ENCODE measurements at regions not wholly inside any gene's neighbourhood (a gene's known extent, or its start where the extent isn't known, plus 50 kb on each side); places are given as distances from the start of the nearest gene placed in this dataset.

GRCh38 chr7:81883801-81884393 is 114.0 kb upstream of the HGF start:
- Histone ChIP-seq H3K36me3 (ENCODE audit: low read length) (no peaks in the 10 kb centered on the region), H3K27me3 (ENCODE audit: low read length) (no peaks in the 10 kb centered on the region), H4K20me1 (ENCODE audit: low read depth, low read length) (no peaks in the 10 kb centered on the region), H3K9me2 (replicated peaks; ENCODE audit: insufficient read depth, low read length) (no peaks in the 10 kb centered on the region), H3K9ac (ENCODE audit: low read length) (no peak overlapping the region), H3K27ac (ENCODE audit: low read depth, low read length) (no peak overlapping the region), H3K4me3 (ENCODE audit: insufficient read depth, low read length, poor library complexity, severe bottlenecking) (no peak overlapping the region), H3K4me2 (ENCODE audit: low read depth, low read length, poor library complexity, severe bottlenecking) (no peak overlapping the region), H2AFZ (ENCODE audit: low read depth, low read length, severe bottlenecking) (no peak overlapping the region), H3F3A (ENCODE audit: insufficient read depth) (no peaks in the 10 kb centered on the region), H3K9me3 (ENCODE audit: insufficient read depth, low read length) (no peaks in the 10 kb centered on the region), H3K79me2 (ENCODE audit: insufficient read depth, low read length) (no peaks in the 10 kb centered on the region)
- no peak for TF ChIP-seq CTCF (IDR thresholded peaks at IDR 0.05; ENCODE audit: insufficient read depth, low read length, poor library complexity, severe bottlenecking)
- no peak for TF ChIP-seq EZH2phosphoT487 (conservative IDR thresholded peaks at IDR 0.05; ENCODE audit: low read length)

GRCh38 chr7:81882086-81882485 is 112.2 kb upstream of the HGF start:
- Histone ChIP-seq H3K4me2 (ENCODE audit: low read depth, low read length, poor library complexity, severe bottlenecking) (no peak overlapping the region), H3K36me3 (ENCODE audit: low read length) (no peaks in the 10 kb centered on the region), H4K20me1 (ENCODE audit: low read depth, low read length) (no peaks in the 10 kb centered on the region), H3K27ac (ENCODE audit: low read depth, low read length) (no peak overlapping the region), H3K9ac (ENCODE audit: low read length) (no peak overlapping the region), H2AFZ (ENCODE audit: low read depth, low read length, severe bottlenecking) (no peak overlapping the region), H3F3A (ENCODE audit: insufficient read depth) (no peaks in the 10 kb centered on the region), H3K27me3 (ENCODE audit: low read length) (no peaks in the 10 kb centered on the region), H3K9me2 (replicated peaks; ENCODE audit: insufficient read depth, low read length) (no peaks in the 10 kb centered on the region), H3K9me3 (ENCODE audit: insufficient read depth, low read length) (no peaks in the 10 kb centered on the region), H3K79me2 (ENCODE audit: insufficient read depth, low read length) (no peaks in the 10 kb centered on the region), H3K4me3 (ENCODE audit: insufficient read depth, low read length, poor library complexity, severe bottlenecking) (no peak overlapping the region)
- TF ChIP-seq CTCF (IDR thresholded peaks at IDR 0.05; ENCODE audit: insufficient read depth, low read length, poor library complexity, severe bottlenecking), result no peak
- TF ChIP-seq EZH2phosphoT487 (conservative IDR thresholded peaks at IDR 0.05; ENCODE audit: low read length), result no peak

DNA sequence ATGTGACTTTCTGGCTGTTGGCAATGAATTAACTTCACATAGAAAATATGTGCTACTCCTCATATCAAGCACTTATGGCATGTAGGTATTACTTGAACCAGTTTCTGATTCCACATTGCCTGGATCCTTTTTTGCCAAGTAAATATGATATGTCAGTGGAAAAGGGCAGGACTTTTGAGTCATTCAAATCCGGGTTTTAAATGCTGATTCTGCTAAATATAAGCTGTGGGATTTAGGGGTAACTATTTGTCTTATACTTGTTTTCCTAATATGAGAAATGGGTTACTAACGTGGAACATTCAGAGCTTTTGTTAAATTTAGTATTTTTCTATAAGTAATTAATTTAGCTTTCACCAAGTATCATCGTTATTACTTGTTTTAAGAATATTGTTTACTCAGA is 108.0 kb upstream of the HGF start:
- TF ChIP-seq EZH2phosphoT487 (conservative IDR thresholded peaks at IDR 0.05; ENCODE audit: low read length) (no peak), CTCF (IDR thresholded peaks at IDR 0.05; ENCODE audit: insufficient read depth, low read length, poor library complexity, severe bottlenecking) (no peak)
- Histone ChIP-seq H3K9me3 (ENCODE audit: insufficient read depth, low read length) (no peaks in the 10 kb centered on the region), H3K27me3 (ENCODE audit: low read length) (no peaks in the 10 kb centered on the region), H3K9ac (ENCODE audit: low read length) (no peak overlapping the region), H3K9me2 (replicated peaks; ENCODE audit: insufficient read depth, low read length) (no peaks in the 10 kb centered on the region), H3K4me2 (ENCODE audit: low read depth, low read length, poor library complexity, severe bottlenecking) (no peak overlapping the region), H3K79me2 (ENCODE audit: insufficient read depth, low read length) (no peaks in the 10 kb centered on the region), H4K20me1 (ENCODE audit: low read depth, low read length) (no peaks in the 10 kb centered on the region), H3F3A (ENCODE audit: insufficient read depth) (no peaks in the 10 kb centered on the region), H3K4me3 (ENCODE audit: insufficient read depth, low read length, poor library complexity, severe bottlenecking) (no peak overlapping the region), H3K36me3 (ENCODE audit: low read length) (no peaks in the 10 kb centered on the region), H2AFZ (ENCODE audit: low read depth, low read length, severe bottlenecking) (no peak overlapping the region), H3K27ac (ENCODE audit: low read depth, low read length) (no peak overlapping the region)

Data from SU-DHL-6 (cell line).